HFF-Myc (cell line): ENCODE measurements at regions not wholly inside any gene's neighbourhood (a gene's known extent, or its start where the extent isn't known, plus 50 kb on each side); places are given as distances from the start of the nearest gene placed in this dataset.

Experiments used
- DNase-seq: peaks from one replicate; pipeline ENCODE4 v3.0.0-alpha.2; 2011; ENCODE audit warnings: low read depth; ENCODE audit errors: extremely low read depth
- H3K4me3 ChIP-seq: replicated peaks from 2 replicates; pipeline ENCODE4 v1.5.1; 2011; ENCODE audit warnings: low read depth, mild to moderate bottlenecking, control low read depth, low read length
- TF ChIP-seq, protein P1 (sequence below): IDR thresholded peaks from 2 replicates; pipeline ENCODE4 v1.5.1; 2012; ENCODE audit warnings: mild to moderate bottlenecking, low read depth, low read length, control low read depth; ENCODE audit errors: missing control alignments

DNA sequence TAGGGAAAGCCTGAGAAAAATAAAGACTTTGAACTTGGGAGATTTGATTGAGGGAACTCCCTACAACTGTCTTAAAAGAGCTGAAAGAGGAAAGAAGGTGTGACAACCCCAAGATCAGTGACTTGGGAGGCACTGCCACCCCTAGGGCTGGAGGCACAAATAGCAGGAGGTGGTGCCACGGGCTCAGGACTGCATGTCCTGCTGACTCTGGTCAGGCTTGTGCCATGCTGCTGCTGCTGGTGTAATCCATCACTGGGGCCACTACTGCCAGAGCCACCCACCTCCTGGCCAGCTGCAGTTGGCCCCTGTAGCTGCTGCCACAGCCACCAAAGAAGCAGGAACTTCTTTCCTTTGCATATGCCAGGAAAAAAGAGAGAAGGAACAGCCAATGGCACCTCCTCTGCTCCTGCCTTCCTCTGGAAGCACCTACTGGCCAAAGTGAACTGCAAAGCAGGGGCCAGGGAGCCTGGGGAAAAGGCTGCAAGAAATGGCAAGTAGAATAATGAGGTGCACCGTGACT is 730.3 kb downstream of the PTPRU start:
- no peak overlapping the region for H3K4me3 ChIP-seq
- no peak for DNase-seq
- TF ChIP-seq, protein P1, sequence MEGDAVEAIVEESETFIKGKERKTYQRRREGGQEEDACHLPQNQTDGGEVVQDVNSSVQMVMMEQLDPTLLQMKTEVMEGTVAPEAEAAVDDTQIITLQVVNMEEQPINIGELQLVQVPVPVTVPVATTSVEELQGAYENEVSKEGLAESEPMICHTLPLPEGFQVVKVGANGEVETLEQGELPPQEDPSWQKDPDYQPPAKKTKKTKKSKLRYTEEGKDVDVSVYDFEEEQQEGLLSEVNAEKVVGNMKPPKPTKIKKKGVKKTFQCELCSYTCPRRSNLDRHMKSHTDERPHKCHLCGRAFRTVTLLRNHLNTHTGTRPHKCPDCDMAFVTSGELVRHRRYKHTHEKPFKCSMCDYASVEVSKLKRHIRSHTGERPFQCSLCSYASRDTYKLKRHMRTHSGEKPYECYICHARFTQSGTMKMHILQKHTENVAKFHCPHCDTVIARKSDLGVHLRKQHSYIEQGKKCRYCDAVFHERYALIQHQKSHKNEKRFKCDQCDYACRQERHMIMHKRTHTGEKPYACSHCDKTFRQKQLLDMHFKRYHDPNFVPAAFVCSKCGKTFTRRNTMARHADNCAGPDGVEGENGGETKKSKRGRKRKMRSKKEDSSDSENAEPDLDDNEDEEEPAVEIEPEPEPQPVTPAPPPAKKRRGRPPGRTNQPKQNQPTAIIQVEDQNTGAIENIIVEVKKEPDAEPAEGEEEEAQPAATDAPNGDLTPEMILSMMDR = no peak

GRCh38 chr1:29964718-29965533 is 728.6 kb downstream of the PTPRU start:
- TF ChIP-seq, protein P1 = no peak
- H3K4me3 ChIP-seq = no peak overlapping the region
- DNase-seq = no peak

DNA sequence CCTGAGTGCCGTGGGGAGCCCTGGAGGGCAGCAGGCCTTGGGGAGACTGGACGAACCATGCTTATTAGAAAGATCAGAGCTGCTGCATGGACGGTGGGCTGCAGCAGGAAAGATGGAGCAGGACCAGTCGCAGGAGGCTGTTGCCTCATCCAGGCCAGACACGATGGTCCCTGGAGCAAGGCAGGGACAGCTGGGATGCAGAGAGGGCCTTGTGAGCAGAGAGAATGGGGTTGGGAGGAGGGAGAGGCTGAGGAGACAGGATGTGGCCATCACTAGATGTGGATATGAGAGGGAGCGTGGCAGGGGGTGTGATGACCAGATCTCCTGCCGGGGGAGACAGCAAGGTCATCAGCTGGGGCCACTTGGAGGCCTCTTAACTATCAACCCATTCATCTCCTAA is 727.6 kb downstream of the PTPRU start:
- no peak overlapping the region for H3K4me3 ChIP-seq
- no peak for DNase-seq
- TF ChIP-seq, protein P1 = no peak

DNA sequence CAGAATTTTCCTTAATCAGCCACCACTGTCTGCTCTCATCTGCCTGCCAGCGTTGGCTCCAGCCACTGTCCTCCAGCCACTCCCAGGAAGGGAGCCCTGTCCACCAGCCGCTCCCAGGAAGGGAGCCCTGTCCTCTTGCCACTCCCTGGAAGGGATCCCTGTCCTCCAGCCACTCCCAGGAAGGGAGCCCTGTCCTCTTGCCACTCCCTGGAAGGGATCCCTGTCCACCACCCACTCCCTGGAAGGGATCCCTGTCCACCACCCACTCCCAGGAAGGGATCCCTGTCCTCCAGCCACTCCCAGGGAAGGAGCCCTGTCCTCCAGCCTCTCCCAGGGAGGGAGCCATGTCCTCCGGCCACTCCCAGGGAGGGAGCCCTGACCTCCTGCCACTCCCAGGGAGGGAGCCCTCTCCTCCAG is 726.5 kb downstream of the PTPRU start:
- no peak for DNase-seq
- no peak overlapping the region for H3K4me3 ChIP-seq
- TF ChIP-seq, protein P1 = no peak

DNA sequence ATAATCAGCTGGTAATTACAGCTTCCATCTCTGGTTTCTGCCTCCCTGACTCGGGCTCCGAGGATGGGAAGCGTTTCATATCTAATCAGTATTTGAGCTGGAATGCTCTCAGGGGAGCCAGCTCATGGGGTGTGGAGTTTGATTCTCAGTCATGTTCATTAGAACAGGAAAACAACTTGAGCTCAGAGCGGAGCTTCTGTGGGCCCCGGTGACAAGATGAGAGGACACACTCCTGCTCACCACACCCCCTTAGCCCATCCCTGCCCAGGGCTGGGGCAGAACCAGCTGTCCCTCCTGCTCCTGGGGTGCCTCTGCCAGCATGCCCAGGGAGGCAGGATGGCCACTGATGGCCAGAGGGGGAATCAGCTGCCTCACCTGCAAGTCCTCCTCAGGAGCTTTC is 726.0 kb downstream of the PTPRU start:
- TF ChIP-seq, protein P1 = no peak
- DNase-seq = no peak
- H3K4me3 ChIP-seq = no peak overlapping the region

DNA sequence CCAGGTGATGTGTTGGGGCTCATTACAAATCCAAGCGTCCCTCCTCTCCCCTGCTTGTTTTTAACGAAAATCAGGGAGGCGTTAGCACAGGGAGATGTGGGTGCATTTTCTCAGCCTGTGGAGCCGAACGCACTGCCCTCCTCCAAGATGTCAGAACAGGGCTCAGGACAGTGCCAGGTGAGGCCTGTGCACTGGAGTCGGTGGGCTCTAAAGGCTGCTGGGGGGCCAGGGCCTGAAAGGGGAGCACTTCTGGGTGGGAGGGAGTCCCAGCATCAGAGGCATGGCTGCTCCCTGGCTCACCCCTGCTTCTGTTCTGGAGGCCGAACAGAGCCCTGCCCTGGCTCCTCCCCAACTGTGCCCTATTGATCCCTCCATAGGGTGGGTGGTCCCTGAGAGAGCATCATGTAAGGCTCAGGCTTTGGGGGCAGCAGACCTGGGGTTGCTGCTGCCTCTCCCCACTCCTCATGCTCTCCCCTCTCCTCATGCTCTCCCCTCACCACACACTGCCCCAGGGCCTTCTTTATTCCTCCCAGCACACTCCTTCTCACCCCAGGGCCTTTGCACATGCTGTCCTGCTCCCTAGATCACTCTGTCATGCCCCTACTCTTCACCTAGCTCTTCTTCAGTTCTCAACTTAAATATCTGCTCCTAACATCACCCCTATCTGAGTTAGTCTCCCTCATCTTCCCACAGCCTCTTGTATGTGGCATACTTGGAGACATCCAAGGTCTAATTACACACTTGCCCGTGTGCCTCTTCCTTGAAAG is 725.2 kb downstream of the PTPRU start:
- DNase-seq = no peak
- no peak overlapping the region for H3K4me3 ChIP-seq
- TF ChIP-seq, protein P1 = no peak
